ENCODE measurements at regions not wholly inside any gene's neighbourhood (a gene's known extent, or its start where the extent isn't known, plus 50 kb on each side); places are given as distances from the start of the nearest gene placed in this dataset.

- no peaks in the 10 kb centered on the region for H3K27me3 ChIP-seq (replicated peaks; ENCODE audit: insufficient read depth)
- no peak for DNase-seq (ENCODE audit: low spot score)
- no peaks in the 10 kb centered on the region for H3K36me3 ChIP-seq
- H3K4me1 ChIP-seq (replicated peaks) = no peaks in the 10 kb centered on the region
- intact Hi-C loops (cut with DNase I) = no loop called here
- H3K27ac ChIP-seq = peak overlapping the region in 1 of 2 donors; percentile 19
- H3K4me3 ChIP-seq = no peak overlapping the region
- no peaks in the 10 kb centered on the region for H3K9me3 ChIP-seq
- WGBS = 58% methylated on average over 2 of the region's 2 CpGs
- TF ChIP-seq CTCF (IDR thresholded peaks at IDR 0.05) (no peak), POLR2AphosphoS5 (IDR thresholded peaks at IDR 0.05) (peak; percentile 41), POLR2A (IDR thresholded peaks at IDR 0.05) (no peak)
Observed at GRCh38 chr5:20497356-20497755, 509.4 kb upstream of the CDH18 start.

GRCh38 chr5:20494706-20495105 lies 506.7 kb upstream of the CDH18 start:
- Histone ChIP-seq H3K27ac (no peak overlapping the region), H3K9me3 (no peaks in the 10 kb centered on the region), H3K36me3 (no peaks in the 10 kb centered on the region), H3K4me1 (replicated peaks) (no peaks in the 10 kb centered on the region), H3K27me3 (replicated peaks; ENCODE audit: insufficient read depth) (no peaks in the 10 kb centered on the region), H3K4me3 (no peak overlapping the region)
- no peak for DNase-seq (ENCODE audit: low spot score)
- 88% methylated on average over 5 of the region's 5 CpGs for WGBS
- intact Hi-C loops (cut with DNase I) = no loop called here
- TF ChIP-seq CTCF (IDR thresholded peaks at IDR 0.05) (no peak), POLR2A (IDR thresholded peaks at IDR 0.05) (no peak), POLR2AphosphoS5 (IDR thresholded peaks at IDR 0.05) (no peak)

GRCh38 chr5:20486826-20487225 lies 498.8 kb upstream of the CDH18 start:
- Histone ChIP-seq H3K9me3 (no peaks in the 10 kb centered on the region), H3K27ac (no peak overlapping the region), H3K4me3 (no peak overlapping the region), H3K4me1 (replicated peaks) (no peaks in the 10 kb centered on the region), H3K36me3 (no peaks in the 10 kb centered on the region), H3K27me3 (replicated peaks; ENCODE audit: insufficient read depth) (no peaks in the 10 kb centered on the region)
- DNase-seq (ENCODE audit: low spot score) = no peak
- TF ChIP-seq CTCF (IDR thresholded peaks at IDR 0.05) = no peak
- TF ChIP-seq POLR2AphosphoS5 (IDR thresholded peaks at IDR 0.05) = no peak
- no peak for TF ChIP-seq POLR2A (IDR thresholded peaks at IDR 0.05)
- WGBS = 74% methylated on average over 4 of the region's 4 CpGs
- intact Hi-C loops (cut with DNase I) = no loop called here

- no peaks in the 10 kb centered on the region for H3K4me1 ChIP-seq (replicated peaks)
- DNase-seq (ENCODE audit: low spot score) = no peak
- H3K27me3 ChIP-seq (replicated peaks; ENCODE audit: insufficient read depth) = no peaks in the 10 kb centered on the region
- 100% methylated on average over 1 of the region's 1 CpG for WGBS
- no peaks in the 10 kb centered on the region for H3K36me3 ChIP-seq
- TF ChIP-seq CTCF (IDR thresholded peaks at IDR 0.05) = no peak
- TF ChIP-seq POLR2AphosphoS5 (IDR thresholded peaks at IDR 0.05) = no peak
- no peak for TF ChIP-seq POLR2A (IDR thresholded peaks at IDR 0.05)
- intact Hi-C loops (cut with DNase I) = no loop called here
- H3K4me3 ChIP-seq = no peak overlapping the region
- no peak overlapping the region for H3K27ac ChIP-seq
- no peaks in the 10 kb centered on the region for H3K9me3 ChIP-seq
Observed at GRCh38 chr5:20476016-20476415, 488.0 kb upstream of the CDH18 start.

GRCh38 chr5:20470997-20471396 lies 483.0 kb upstream of the CDH18 start:
- intact Hi-C loops (cut with DNase I) = no loop called here
- TF ChIP-seq CTCF (IDR thresholded peaks at IDR 0.05) (no peak), POLR2A (IDR thresholded peaks at IDR 0.05) (no peak)
- Histone ChIP-seq H3K27me3 (replicated peaks; ENCODE audit: insufficient read depth) (no peaks in the 10 kb centered on the region), H3K4me1 (replicated peaks) (no peaks in the 10 kb centered on the region), H3K36me3 (no peaks in the 10 kb centered on the region), H3K4me3 (no peak overlapping the region), H3K9me3 (no peaks in the 10 kb centered on the region), H3K27ac (no peak overlapping the region)
- 85% methylated on average over 1 of the region's 1 CpG for WGBS
- no peak for DNase-seq (ENCODE audit: low spot score)
